ENCODE measurements at regions not wholly inside any gene's neighbourhood (a gene's known extent, or its start where the extent isn't known, plus 50 kb on each side); places are given as distances from the start of the nearest gene placed in this dataset.
"Not testable (repeated sequence)": the region's sequence is repeated elsewhere in the genome, so short reads cannot be mapped to it uniquely, and the experiment has no call there.

GRCh38 chr12:129959889-129960288 lies 56.1 kb upstream of the TMEM132D start:
- DNase-seq (ENCODE audit: low spot score): no peak

GRCh38 chr12:129961091-129961490 lies 57.3 kb upstream of the TMEM132D start:
- DNase-seq (ENCODE audit: low spot score): no peak

- DNase-seq (ENCODE audit: low spot score): no peak
Observed at GRCh38 chr12:129961856-129962255, 58.0 kb upstream of the TMEM132D start.

- DNase-seq (ENCODE audit: low spot score): no peak
Observed at GRCh38 chr12:129964300-129964699, 60.5 kb upstream of the TMEM132D start.

GRCh38 chr12:129964826-129965457 lies 61.1 kb upstream of the TMEM132D start:
- DNase-seq (ENCODE audit: low spot score): no peak

GRCh38 chr12:129966146-129966995 lies 62.5 kb upstream of the TMEM132D start:
- DNase-seq (ENCODE audit: low spot score): no peak

GRCh38 chr12:129971721-129972120 lies 67.9 kb upstream of the TMEM132D start:
- no peak for DNase-seq (ENCODE audit: low spot score)

GRCh38 chr12:129973236-129973961 lies 69.6 kb upstream of the TMEM132D start:
- no peak for DNase-seq (ENCODE audit: low spot score)

GRCh38 chr12:129984106-129984505 lies 80.3 kb upstream of the TMEM132D start:
- no peak for DNase-seq (ENCODE audit: low spot score)

- DNase-seq (ENCODE audit: low spot score): no peak
Observed at GRCh38 chr12:129987841-129988240, 84.0 kb upstream of the TMEM132D start.

GRCh38 chr12:129994634-129995033 lies 90.8 kb upstream of the TMEM132D start:
- no peak for DNase-seq (ENCODE audit: low spot score)

- no peak for DNase-seq (ENCODE audit: low spot score)
Observed at GRCh38 chr12:129997239-129997638, 93.4 kb upstream of the TMEM132D start.

- not testable (repeated sequence) for DNase-seq (ENCODE audit: low spot score)
Observed at GRCh38 chr12:130004310-130004877, 100.6 kb upstream of the TMEM132D start.

GRCh38 chr12:130007771-130008170 lies 103.9 kb upstream of the TMEM132D start:
- DNase-seq (ENCODE audit: low spot score): no peak

GRCh38 chr12:130008241-130008640 lies 104.4 kb upstream of the TMEM132D start:
- DNase-seq (ENCODE audit: low spot score): no peak

- DNase-seq (ENCODE audit: low spot score): no peak
Observed at GRCh38 chr12:130009961-130010360, 106.1 kb upstream of the TMEM132D start.

- DNase-seq (ENCODE audit: low spot score): no peak
Observed at GRCh38 chr12:130011611-130012385, 108.0 kb upstream of the TMEM132D start.

- peak; percentile 70 for DNase-seq (ENCODE audit: low spot score)
Observed at GRCh38 chr12:130013771-130014484, 110.1 kb upstream of the TMEM132D start.

- peak; percentile 24 for DNase-seq (ENCODE audit: low spot score)
Observed at GRCh38 chr12:130014485-130014807, 110.6 kb upstream of the TMEM132D start.

GRCh38 chr12:130016194-130016593 lies 112.4 kb upstream of the TMEM132D start:
- DNase-seq (ENCODE audit: low spot score): no peak

- DNase-seq (ENCODE audit: low spot score): no peak
Observed at GRCh38 chr12:130016986-130017385, 113.2 kb upstream of the TMEM132D start.
